Uterus (tissue), 3 donors: ENCODE measurements at regions not wholly inside any gene's neighbourhood (a gene's known extent, or its start where the extent isn't known, plus 50 kb on each side); places are given as distances from the start of the nearest gene placed in this dataset.

Source experiments
- DNase-seq, 2 donors: peaks; one replicate each; pipeline ENCODE4 v3.0.0-alpha.2; 2019 to 2020
- H3K27ac ChIP-seq, 2 donors: fragments of 200-600 bp; sonication (generic); 1 replicate in 1 of 2; 2 replicates in 1 of 2; pipeline ENCODE4 v1.5.1; 2016 to 2018
- H3K27me3 ChIP-seq, 2 donors: fragments of 200-600 bp; sonication (generic); one replicate each; pipeline ENCODE4 v1.5.1; 2018 to 2019; ENCODE audit warnings: control low read depth in 1 of 2
- H3K36me3 ChIP-seq, 2 donors: fragments of 200-600 bp; sonication (generic); one replicate each; pipeline ENCODE4 v1.5.1; 2019; ENCODE audit warnings: control low read depth in 1 of 2
- H3K4me1 ChIP-seq, 2 donors: fragments of 200-600 bp; sonication (generic); one replicate each; pipeline ENCODE4 v1.5.1; 2018 to 2019; ENCODE audit warnings: control low read depth in 1 of 2
- H3K4me3 ChIP-seq, 2 donors: fragments of 200-600 bp; sonication (generic); 1 replicate in 1 of 2; 2 replicates in 1 of 2; pipeline ENCODE4 v1.5.1; 2018 to 2019; ENCODE audit warnings: mild to moderate bottlenecking in 1 of 2
- H3K9me3 ChIP-seq, 2 donors: fragments of 200-600 bp; sonication (generic); one replicate each; pipeline ENCODE4 v1.5.1; 2019; ENCODE audit warnings: control low read depth in 1 of 2
- POLR2A ChIP-seq, 2 donors: fragments of 450-650 bp; IDR thresholded peaks; one replicate each; pipeline ENCODE4 v1.6.1; 2016; ENCODE audit warnings: antibody characterized with exemption in 2 of 2, mild to moderate bottlenecking in 1 of 2, moderate library complexity in 1 of 2
- intact Hi-C: fragments of 100-400 bp; cut with DNase I; formaldehyde crosslinking; loops from one replicate; pipeline ENCODE4 v1.15.1; 2023; ENCODE audit warnings: low total_unique reads
- TF ChIP-seq, protein P1 (sequence below), 4 experiments: fragments of 200-600 bp in 2 of 4; fragments of 450-650 bp in 2 of 4; sonication (generic) in 2 of 4; IDR thresholded peaks; one replicate each; pipeline ENCODE4 v1.5.1; 2016 to 2019; ENCODE audit warnings: antibody characterized with exemption in 4 of 4, mild to moderate bottlenecking in 2 of 4, moderate library complexity in 1 of 4
- donor health status: DM: yes; HTN: yes; CAD: no.

DNA sequence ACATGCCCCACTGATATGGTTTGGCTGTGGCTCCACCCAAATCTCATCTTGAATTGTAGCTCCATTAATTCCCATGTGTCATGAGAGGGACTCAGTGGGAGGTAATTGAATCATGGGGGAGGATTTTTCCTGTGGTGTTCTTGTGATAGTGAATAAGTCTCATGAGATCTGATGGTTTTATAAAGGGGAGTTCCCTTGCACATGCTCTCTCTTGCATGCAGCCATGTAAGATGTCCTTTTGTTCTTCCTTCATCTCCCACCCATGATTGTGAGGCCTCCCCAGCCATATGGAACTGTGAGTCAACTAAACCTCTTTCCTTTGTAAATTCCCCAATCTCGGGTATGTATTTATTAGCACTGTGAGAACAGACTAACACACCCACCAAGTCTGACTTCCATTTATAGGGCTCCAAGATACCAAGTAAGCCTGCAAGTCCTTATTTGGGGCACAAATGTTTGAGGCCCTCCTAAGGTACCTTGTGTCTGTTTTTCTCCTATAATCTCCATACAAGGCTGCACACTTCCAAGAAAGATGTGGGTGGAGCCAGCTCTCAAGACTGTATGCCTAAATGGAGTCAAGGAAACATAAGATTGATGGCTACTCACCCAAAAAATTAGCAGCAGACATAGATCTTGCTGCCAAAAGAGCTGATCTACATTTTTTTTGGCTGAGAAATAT, 364.7 kb downstream of the TXNL1 start:
- Histone ChIP-seq H3K36me3 (no peaks in the 10 kb centered on the region), H3K27ac (no peak overlapping the region), H3K4me1 (no peaks in the 10 kb centered on the region), H3K27me3 (no peaks in the 10 kb centered on the region), H3K9me3 (no peaks in the 10 kb centered on the region), H3K4me3 (no peak overlapping the region)
- intact Hi-C loops = no loop called here
- no peak for DNase-seq
- no peak for TF ChIP-seq POLR2A (IDR thresholded peaks at IDR 0.05)
- TF ChIP-seq, protein P1, sequence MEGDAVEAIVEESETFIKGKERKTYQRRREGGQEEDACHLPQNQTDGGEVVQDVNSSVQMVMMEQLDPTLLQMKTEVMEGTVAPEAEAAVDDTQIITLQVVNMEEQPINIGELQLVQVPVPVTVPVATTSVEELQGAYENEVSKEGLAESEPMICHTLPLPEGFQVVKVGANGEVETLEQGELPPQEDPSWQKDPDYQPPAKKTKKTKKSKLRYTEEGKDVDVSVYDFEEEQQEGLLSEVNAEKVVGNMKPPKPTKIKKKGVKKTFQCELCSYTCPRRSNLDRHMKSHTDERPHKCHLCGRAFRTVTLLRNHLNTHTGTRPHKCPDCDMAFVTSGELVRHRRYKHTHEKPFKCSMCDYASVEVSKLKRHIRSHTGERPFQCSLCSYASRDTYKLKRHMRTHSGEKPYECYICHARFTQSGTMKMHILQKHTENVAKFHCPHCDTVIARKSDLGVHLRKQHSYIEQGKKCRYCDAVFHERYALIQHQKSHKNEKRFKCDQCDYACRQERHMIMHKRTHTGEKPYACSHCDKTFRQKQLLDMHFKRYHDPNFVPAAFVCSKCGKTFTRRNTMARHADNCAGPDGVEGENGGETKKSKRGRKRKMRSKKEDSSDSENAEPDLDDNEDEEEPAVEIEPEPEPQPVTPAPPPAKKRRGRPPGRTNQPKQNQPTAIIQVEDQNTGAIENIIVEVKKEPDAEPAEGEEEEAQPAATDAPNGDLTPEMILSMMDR (IDR thresholded peaks at IDR 0.05) = no peak

DNA sequence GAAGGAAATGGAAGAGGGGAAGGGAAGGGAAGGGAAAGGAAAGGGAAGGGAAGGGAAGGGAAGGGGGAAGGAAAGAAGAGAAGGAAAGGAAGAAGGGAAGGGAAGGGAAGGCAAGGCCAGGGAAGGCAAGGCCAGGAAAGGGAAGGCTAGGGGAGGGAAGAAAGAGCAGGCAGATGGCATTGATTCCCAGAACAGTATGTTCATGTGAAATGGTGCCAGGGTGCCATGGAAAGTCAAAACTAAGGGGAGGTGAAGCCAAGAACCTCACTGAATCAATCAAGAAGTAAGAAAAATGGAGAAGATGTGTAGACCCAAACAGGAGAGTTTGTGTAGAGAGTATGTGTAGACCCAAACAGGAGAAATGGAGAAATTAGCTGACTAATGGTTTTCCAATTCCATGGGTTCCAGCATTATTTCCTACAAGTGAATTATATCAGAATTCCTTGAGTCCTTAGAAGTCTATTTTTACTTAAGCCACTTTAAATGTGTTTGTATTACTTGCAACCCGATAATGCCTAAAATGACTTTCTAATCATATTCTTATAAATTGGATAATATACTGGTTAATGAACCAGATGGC, 367.6 kb downstream of the TXNL1 start:
- intact Hi-C loops = no loop called here
- H3K27ac ChIP-seq = no peak overlapping the region
- TF ChIP-seq POLR2A (IDR thresholded peaks at IDR 0.05) = no peak
- TF ChIP-seq, protein P1 (IDR thresholded peaks at IDR 0.05) = no peak
- no peak for DNase-seq
- H3K4me3 ChIP-seq = no peak overlapping the region
- no peaks in the 10 kb centered on the region for H3K9me3 ChIP-seq
- no peaks in the 10 kb centered on the region for H3K4me1 ChIP-seq
- H3K27me3 ChIP-seq = no peaks in the 10 kb centered on the region
- no peaks in the 10 kb centered on the region for H3K36me3 ChIP-seq

DNA sequence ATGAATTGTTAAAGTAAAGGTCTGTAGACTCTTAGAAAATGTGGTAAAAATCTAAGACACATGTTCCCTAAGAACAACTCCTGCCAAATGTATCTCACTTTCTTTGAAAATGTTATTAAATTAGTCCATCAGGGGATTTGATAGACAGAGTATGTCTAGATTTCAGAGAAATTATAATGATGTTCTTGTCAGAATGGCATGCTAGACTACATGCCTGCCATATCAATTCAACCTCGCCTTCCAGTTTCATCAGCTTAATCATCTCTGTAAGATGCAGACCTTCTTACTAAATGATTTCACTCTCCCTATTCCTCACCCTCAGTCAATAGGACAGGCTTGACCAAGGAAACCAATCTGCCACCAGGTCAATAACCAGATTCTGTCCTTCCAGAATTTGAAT, 368.4 kb downstream of the TXNL1 start:
- H3K4me3 ChIP-seq = no peak overlapping the region
- no peaks in the 10 kb centered on the region for H3K4me1 ChIP-seq
- H3K27me3 ChIP-seq = no peaks in the 10 kb centered on the region
- no peak for TF ChIP-seq POLR2A (IDR thresholded peaks at IDR 0.05)
- TF ChIP-seq, protein P1 (IDR thresholded peaks at IDR 0.05) = no peak
- no peaks in the 10 kb centered on the region for H3K9me3 ChIP-seq
- no peak for DNase-seq
- intact Hi-C loops = no loop called here
- no peaks in the 10 kb centered on the region for H3K36me3 ChIP-seq
- no peak overlapping the region for H3K27ac ChIP-seq

DNA sequence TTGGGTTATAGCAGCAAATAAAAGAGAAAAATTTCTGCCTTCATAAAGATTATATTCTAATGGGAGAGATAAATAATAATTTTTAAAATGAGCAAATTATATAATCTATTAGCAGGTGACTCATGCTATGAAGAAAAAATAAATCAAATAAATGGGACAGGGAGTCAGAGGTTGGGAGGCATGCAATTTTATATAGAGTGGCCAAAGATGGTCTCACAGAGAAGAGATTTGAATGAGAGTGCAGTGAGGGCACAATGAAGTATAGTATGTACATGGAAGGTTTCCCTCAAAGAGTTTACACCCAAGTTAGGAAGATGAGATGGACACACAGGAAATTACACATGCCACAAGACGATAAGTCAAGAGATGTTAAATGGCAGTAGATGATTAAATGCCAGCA, 369.4 kb downstream of the TXNL1 start:
- Histone ChIP-seq H3K36me3 (no peaks in the 10 kb centered on the region), H3K27me3 (no peaks in the 10 kb centered on the region), H3K4me3 (no peak overlapping the region), H3K27ac (no peak overlapping the region), H3K4me1 (no peaks in the 10 kb centered on the region), H3K9me3 (no peaks in the 10 kb centered on the region)
- DNase-seq = no peak
- intact Hi-C loops = no loop called here
- TF ChIP-seq, protein P1 (IDR thresholded peaks at IDR 0.05) = no peak
- no peak for TF ChIP-seq POLR2A (IDR thresholded peaks at IDR 0.05)

DNA sequence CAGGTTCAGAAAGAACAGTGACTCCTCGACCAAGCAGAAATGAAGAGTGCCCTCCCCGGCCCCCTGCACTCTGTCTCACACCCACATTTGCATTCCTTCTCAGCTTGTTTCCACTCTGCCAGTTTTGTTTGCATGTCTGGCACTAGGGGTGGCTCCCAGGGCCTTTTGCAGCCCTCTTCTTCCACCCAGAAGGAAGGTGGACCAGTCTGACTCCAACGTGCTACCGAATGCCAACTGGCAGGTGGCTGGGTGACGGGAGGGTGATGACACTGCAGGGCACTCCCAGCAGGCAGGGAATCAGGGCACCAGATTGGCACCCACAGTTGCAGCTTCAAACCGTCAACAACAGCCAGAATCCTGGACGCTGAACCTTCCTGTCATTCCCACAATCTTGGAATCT, 371.1 kb downstream of the TXNL1 start:
- H3K36me3 ChIP-seq = no peaks in the 10 kb centered on the region
- TF ChIP-seq POLR2A (IDR thresholded peaks at IDR 0.05) = no peak
- TF ChIP-seq, protein P1 (IDR thresholded peaks at IDR 0.05) = no peak
- no peak for DNase-seq
- H3K27me3 ChIP-seq = no peaks in the 10 kb centered on the region
- no peaks in the 10 kb centered on the region for H3K4me1 ChIP-seq
- no peak overlapping the region for H3K27ac ChIP-seq
- no peak overlapping the region for H3K4me3 ChIP-seq
- H3K9me3 ChIP-seq = no peaks in the 10 kb centered on the region
- intact Hi-C loops = no loop called here
